K562 (cell line): ENCODE measurements at regions not wholly inside any gene's neighbourhood (a gene's known extent, or its start where the extent isn't known, plus 50 kb on each side); places are given as distances from the start of the nearest gene placed in this dataset.

Source experiments
- BHLHE40 ChIP-seq: IDR thresholded peaks from 2 replicates; pipeline ENCODE4 v1.6.1; 2011; ENCODE audit warnings: low read length, improper control_type of control experiment
- BRCA1 ChIP-seq, 2 experiments: fragments of 450-650 bp in 1 of 2; sonication (generic) in 1 of 2; formaldehyde crosslinking in 1 of 2; IDR thresholded peaks; 2 replicates each; pipeline versions ENCODE4 v1.5.0 to v1.6.1; 2017 to 2020; ENCODE audit warnings: mild to moderate bottlenecking in 1 of 2, missing genetic modification reagents in 1 of 2
- EZH2 ChIP-seq: IDR thresholded peaks from 2 replicates; pipeline ENCODE4 v1.6.1; 2012; ENCODE audit warnings: low read depth, mild to moderate bottlenecking, inconsistent platforms, low read length, borderline replicate concordance
- FOXA1 ChIP-seq: fragments of 450-650 bp; IDR thresholded peaks from 2 replicates; pipeline ENCODE4 v1.6.1; 2016; ENCODE audit warnings: mild to moderate bottlenecking, borderline replicate concordance
- HNRNPL ChIP-seq: fragments of 200-400 bp; formaldehyde crosslinking; IDR thresholded peaks from 2 replicates; pipeline ENCODE4 v1.6.1; 2017; ENCODE audit warnings: low read depth, mild to moderate bottlenecking, low read length
- ZNF274 ChIP-seq: IDR thresholded peaks from 2 replicates; pipeline ENCODE4 v1.6.1; 2011; ENCODE audit warnings: low read depth, mild to moderate bottlenecking, low read length, moderate library complexity, borderline replicate concordance
- TF ChIP-seq, protein P1 (sequence below): fragments of 450-650 bp; IDR thresholded peaks from 2 replicates; pipeline ENCODE4 v1.6.1; 2017; ENCODE audit warnings: mild to moderate bottlenecking, moderate library complexity

DNA sequence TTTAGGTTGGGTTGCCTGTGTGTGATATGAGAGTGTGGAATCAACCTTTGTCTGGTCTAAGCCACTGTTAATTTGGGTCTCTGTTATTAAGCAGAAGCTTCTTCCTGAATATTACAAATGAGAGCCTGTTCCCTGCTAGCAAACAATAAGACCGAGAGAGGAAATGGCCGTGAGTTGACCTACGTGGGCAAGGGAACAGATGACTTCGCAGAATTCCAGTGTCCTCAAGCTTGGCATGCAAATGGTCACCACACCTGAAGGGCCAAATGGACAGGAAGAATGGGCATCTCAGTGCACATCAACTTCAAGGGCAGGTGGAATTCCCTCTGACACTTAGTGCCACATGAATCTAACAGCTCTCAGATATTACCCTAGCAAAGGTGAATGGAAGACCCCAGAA, 250.8 kb upstream of the FOXF1 start:
- TF ChIP-seq BHLHE40 (no peak), EZH2 (no peak), ZNF274 (no peak), FOXA1 (no peak), BRCA1 (IDR thresholded peaks at IDR 0.05) (no peak), BRCA1 (CRISPR knock-in tag; IDR thresholded peaks at IDR 0.05) (no peak), HNRNPL (no peak)
- TF ChIP-seq, protein P1, sequence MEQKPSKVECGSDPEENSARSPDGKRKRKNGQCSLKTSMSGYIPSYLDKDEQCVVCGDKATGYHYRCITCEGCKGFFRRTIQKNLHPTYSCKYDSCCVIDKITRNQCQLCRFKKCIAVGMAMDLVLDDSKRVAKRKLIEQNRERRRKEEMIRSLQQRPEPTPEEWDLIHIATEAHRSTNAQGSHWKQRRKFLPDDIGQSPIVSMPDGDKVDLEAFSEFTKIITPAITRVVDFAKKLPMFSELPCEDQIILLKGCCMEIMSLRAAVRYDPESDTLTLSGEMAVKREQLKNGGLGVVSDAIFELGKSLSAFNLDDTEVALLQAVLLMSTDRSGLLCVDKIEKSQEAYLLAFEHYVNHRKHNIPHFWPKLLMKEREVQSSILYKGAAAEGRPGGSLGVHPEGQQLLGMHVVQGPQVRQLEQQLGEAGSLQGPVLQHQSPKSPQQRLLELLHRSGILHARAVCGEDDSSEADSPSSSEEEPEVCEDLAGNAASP, result no peak
